ENCODE measurements at regions not wholly inside any gene's neighbourhood (a gene's known extent, or its start where the extent isn't known, plus 50 kb on each side); places are given as distances from the start of the nearest gene placed in this dataset.

- TF ChIP-seq CTCF (conservative IDR thresholded peaks at IDR 0.05; ENCODE audit: low read depth, low read length) (no peak), EZH2 (IDR thresholded peaks at IDR 0.05; ENCODE audit: low read length, unreplicated experiment) (no peak), EZH2phosphoT487 (IDR thresholded peaks at IDR 0.05; ENCODE audit: borderline replicate concordance, low read length) (no peak)
Measured at GRCh38 chr18:25827961-25828561, 262.4 kb downstream of the SS18 start.
